ENCODE measurements at regions not wholly inside any gene's neighbourhood (a gene's known extent, or its start where the extent isn't known, plus 50 kb on each side); places are given as distances from the start of the nearest gene placed in this dataset.

- 67 to 77% (median 69%) methylated on average over 10 of the region's 10 CpGs for WGBS, 3 donors
- H3K4me3 ChIP-seq, result no peak overlapping the region
- DNase-seq (no peak), ATAC-seq (no peak)
- H3K4me1 ChIP-seq, result no peaks in the 10 kb centered on the region
- H3K9me3 ChIP-seq, result no peaks in the 10 kb centered on the region
- H3K27ac ChIP-seq, result no peak overlapping the region
- H3K36me3 ChIP-seq (ENCODE audit: insufficient read depth in 1 of 2, low read depth in 1 of 2), result no peaks in the 10 kb centered on the region
- TF ChIP-seq CTCF (IDR thresholded peaks at IDR 0.05), result no peak
- intact Hi-C loops (cut with DNase I), result no loop called here
- H3K27me3 ChIP-seq (ENCODE audit: insufficient read depth in 3 of 3, low read length in 2 of 3), result peaks cover 0 to 2% (median 0%) of the 10 kb centered on the region in 3 donors
Measured at GRCh38 chr14:99063620-99064225, 208.3 kb downstream of the BCL11B start.

GRCh38 chr14:99064262-99064954 lies 207.6 kb downstream of the BCL11B start:
- ATAC-seq, result no peak
- Histone ChIP-seq H3K4me1 (no peaks in the 10 kb centered on the region), H3K4me3 (no peak overlapping the region), H3K9me3 (no peaks in the 10 kb centered on the region), H3K27ac (no peak overlapping the region), H3K36me3 (ENCODE audit: insufficient read depth in 1 of 2, low read depth in 1 of 2) (no peaks in the 10 kb centered on the region), H3K27me3 (ENCODE audit: insufficient read depth in 3 of 3, low read length in 2 of 3) (peaks cover 0 to 2% (median 0%) of the 10 kb centered on the region in 3 donors)
- intact Hi-C loops (cut with DNase I), result no loop called here
- TF ChIP-seq CTCF (IDR thresholded peaks at IDR 0.05), result no peak
- DNase-seq, result no peak
- 82 to 85% (median 84%) methylated on average over 9 of the region's 9 CpGs for WGBS, 3 donors

DNA sequence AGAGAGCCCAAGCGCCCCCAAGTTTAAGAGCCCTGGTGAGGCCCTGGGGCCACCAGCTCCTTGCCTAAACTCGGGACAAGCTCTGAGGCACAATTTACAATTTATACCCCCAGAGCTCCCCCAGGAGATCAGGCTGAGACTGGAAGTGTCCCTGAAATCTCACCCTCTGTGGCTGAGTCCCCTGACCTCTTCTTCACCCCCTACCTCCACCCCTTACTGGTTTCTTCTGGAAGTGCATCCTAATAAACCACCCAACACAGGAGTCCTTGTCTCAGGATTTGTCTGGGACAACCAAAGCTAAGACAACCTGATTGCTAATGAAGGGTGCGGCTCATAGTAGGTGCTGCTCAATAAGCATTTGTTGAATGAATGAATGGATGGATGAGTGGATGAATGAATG lies 206.4 kb downstream of the BCL11B start:
- Histone ChIP-seq H3K36me3 (ENCODE audit: insufficient read depth in 1 of 2, low read depth in 1 of 2) (no peaks in the 10 kb centered on the region), H3K27ac (no peak overlapping the region), H3K4me1 (no peaks in the 10 kb centered on the region), H3K9me3 (no peaks in the 10 kb centered on the region), H3K27me3 (ENCODE audit: insufficient read depth in 3 of 3, low read length in 2 of 3) (peaks cover 0 to 2% (median 0%) of the 10 kb centered on the region in 3 donors), H3K4me3 (no peak overlapping the region)
- DNase-seq (no peak), ATAC-seq (no peak)
- no peak for TF ChIP-seq CTCF (IDR thresholded peaks at IDR 0.05)
- WGBS, 3 donors, result 75 to 87% (median 86%) methylated on average over 3 of the region's 3 CpGs
- intact Hi-C loops (cut with DNase I), result no loop called here

GRCh38 chr14:99066378-99066777 lies 205.6 kb downstream of the BCL11B start:
- H3K9me3 ChIP-seq, result no peaks in the 10 kb centered on the region
- no peak overlapping the region for H3K4me3 ChIP-seq
- ATAC-seq (no peak), DNase-seq (no peak)
- no peaks in the 10 kb centered on the region for H3K36me3 ChIP-seq (ENCODE audit: insufficient read depth in 1 of 2, low read depth in 1 of 2)
- TF ChIP-seq CTCF (IDR thresholded peaks at IDR 0.05), result no peak
- no peak overlapping the region for H3K27ac ChIP-seq
- peaks cover 0 to 2% (median 0%) of the 10 kb centered on the region in 3 donors for H3K27me3 ChIP-seq (ENCODE audit: insufficient read depth in 3 of 3, low read length in 2 of 3)
- WGBS, 3 donors, result 84 to 91% (median 89%) methylated on average over 23 of the region's 23 CpGs
- no peaks in the 10 kb centered on the region for H3K4me1 ChIP-seq
- intact Hi-C loops (cut with DNase I), result no loop called here

Measured in psoas muscle (tissue), 7 donors.